GM18909 (cell line): ENCODE measurements at regions not wholly inside any gene's neighbourhood (a gene's known extent, or its start where the extent isn't known, plus 50 kb on each side); places are given as distances from the start of the nearest gene placed in this dataset.

Source experiments
- ATAC-seq: cut with Tn5 transposase; IDR thresholded peaks from one replicate; pipeline ENCODE4 v1.9.1; 2021; ENCODE audit warnings: mild to moderate bottlenecking; ENCODE audit not compliant: unreplicated experiment, poor library complexity

GRCh38 chr11:130814440-130815096 lies 101.7 kb downstream of the SNX19 start:
- ATAC-seq = no peak

- no peak for ATAC-seq
These were observed 101.0 kb downstream of the SNX19 start for GRCh38 chr11:130815097-130815802.

- ATAC-seq = no peak
These were observed 100.3 kb downstream of the SNX19 start for GRCh38 chr11:130815956-130816355.

DNA sequence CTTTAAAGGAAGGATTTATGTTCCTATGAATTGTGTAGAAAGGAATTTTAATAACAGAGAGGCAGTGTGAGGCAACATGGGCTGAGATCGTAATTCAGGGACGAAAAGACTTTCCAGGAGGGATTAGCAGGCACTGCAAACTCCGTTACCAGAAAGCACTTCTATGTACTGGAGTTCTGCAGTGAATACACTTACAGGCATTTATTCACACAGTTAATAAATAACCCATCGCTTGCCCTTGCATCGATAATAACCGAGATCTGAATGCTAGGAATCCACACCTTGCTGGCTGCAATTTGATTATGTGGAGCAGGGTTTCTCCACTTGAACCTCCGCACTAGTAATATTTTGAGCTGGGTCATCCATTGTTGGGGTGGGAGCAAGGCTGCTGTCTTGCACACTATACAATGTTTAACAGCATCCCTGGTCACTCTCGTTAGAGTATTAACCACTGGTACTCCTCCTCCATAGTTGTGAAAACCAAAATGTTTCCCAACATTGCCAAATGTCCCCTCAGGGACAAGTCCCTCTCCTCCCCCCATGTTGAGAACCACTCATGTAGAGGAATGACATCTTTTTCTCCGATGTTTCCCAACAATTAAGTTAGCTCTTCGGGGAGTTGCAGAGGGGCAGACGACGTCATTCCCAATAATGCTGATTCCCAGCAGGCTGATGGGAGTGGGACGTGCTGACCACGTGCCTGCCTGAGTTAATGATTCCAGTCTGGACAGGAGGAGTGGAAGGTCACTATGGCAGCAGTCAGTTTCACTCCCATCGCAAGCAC lies 99.5 kb downstream of the SNX19 start:
- no peak for ATAC-seq

GRCh38 chr11:130817330-130817944 lies 98.8 kb downstream of the SNX19 start:
- no peak for ATAC-seq

DNA sequence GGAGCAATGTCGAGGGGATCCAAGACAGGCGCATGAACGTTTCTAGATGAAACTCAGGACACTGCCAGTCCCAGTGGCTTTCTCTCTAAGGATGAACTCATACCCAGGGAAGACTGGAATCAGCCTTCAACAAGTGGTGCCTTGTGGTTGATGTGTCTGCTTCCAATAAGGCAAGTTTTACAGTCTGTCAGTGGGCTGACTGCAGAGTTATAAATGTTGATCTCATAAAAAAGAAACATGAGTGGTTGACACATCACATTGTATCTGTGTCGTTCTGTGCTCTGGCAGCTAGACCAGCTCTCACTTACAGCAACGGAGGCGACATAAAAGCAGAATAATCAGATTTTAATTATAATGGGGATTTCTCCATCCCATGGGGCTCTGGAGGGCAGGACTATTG lies 96.7 kb downstream of the SNX19 start:
- no peak for ATAC-seq
